LNCaP clone FGC (cell line): ENCODE measurements at regions not wholly inside any gene's neighbourhood (a gene's known extent, or its start where the extent isn't known, plus 50 kb on each side); places are given as distances from the start of the nearest gene placed in this dataset.

Source experiments
- DNase-seq: peaks from one replicate; pipeline ENCODE4 v3.0.0-alpha.2; 2011; ENCODE audit warnings: low read depth
- H3K4me3 ChIP-seq: 2 replicates; pipeline ENCODE4 v1.5.1; 2011; ENCODE audit warnings: mild to moderate bottlenecking, low read depth, low read length, control low read depth
- CTCF ChIP-seq: IDR thresholded peaks from 2 replicates; pipeline ENCODE4 v1.5.1; 2012; ENCODE audit warnings: mild to moderate bottlenecking; ENCODE audit not compliant: control insufficient read depth, insufficient read depth; ENCODE audit errors: extremely low read depth

GRCh38 chr2:133972297-133972696 is 281.6 kb upstream of the MGAT5 start:
- DNase-seq, result no peak
- TF ChIP-seq CTCF, result no peak
- H3K4me3 ChIP-seq, result no peak overlapping the region

- no peak for TF ChIP-seq CTCF
- no peak for DNase-seq
- no peak overlapping the region for H3K4me3 ChIP-seq
These were observed 281.1 kb upstream of the MGAT5 start for GRCh38 chr2:133972786-133973185.

GRCh38 chr2:133974353-133974752 is 279.5 kb upstream of the MGAT5 start:
- H3K4me3 ChIP-seq, result no peak overlapping the region
- no peak for TF ChIP-seq CTCF
- no peak for DNase-seq

GRCh38 chr2:133975135-133975534 is 278.7 kb upstream of the MGAT5 start:
- DNase-seq, result no peak
- no peak for TF ChIP-seq CTCF
- no peak overlapping the region for H3K4me3 ChIP-seq

GRCh38 chr2:133975676-133976428 is 278.0 kb upstream of the MGAT5 start:
- TF ChIP-seq CTCF, result no peak
- DNase-seq, result no peak
- no peak overlapping the region for H3K4me3 ChIP-seq

GRCh38 chr2:133976659-133977058 is 277.2 kb upstream of the MGAT5 start:
- no peak overlapping the region for H3K4me3 ChIP-seq
- no peak for TF ChIP-seq CTCF
- no peak for DNase-seq

GRCh38 chr2:133977405-133977804 is 276.5 kb upstream of the MGAT5 start:
- TF ChIP-seq CTCF, result no peak
- no peak overlapping the region for H3K4me3 ChIP-seq
- no peak for DNase-seq
